GM12874 (cell line): ENCODE measurements at regions not wholly inside any gene's neighbourhood (a gene's known extent, or its start where the extent isn't known, plus 50 kb on each side); places are given as distances from the start of the nearest gene placed in this dataset.

Experiments
- CTCF ChIP-seq: IDR thresholded peaks from 2 replicates; pipeline ENCODE4 v1.5.1; 2011; ENCODE audit warnings: low read depth, mild to moderate bottlenecking, control low read depth, low read length, moderate library complexity; ENCODE audit not compliant: insufficient read depth

- TF ChIP-seq CTCF, result no peak
Measured at GRCh38 chr16:85461814-85462713, 151.1 kb upstream of the GSE1 start.

DNA sequence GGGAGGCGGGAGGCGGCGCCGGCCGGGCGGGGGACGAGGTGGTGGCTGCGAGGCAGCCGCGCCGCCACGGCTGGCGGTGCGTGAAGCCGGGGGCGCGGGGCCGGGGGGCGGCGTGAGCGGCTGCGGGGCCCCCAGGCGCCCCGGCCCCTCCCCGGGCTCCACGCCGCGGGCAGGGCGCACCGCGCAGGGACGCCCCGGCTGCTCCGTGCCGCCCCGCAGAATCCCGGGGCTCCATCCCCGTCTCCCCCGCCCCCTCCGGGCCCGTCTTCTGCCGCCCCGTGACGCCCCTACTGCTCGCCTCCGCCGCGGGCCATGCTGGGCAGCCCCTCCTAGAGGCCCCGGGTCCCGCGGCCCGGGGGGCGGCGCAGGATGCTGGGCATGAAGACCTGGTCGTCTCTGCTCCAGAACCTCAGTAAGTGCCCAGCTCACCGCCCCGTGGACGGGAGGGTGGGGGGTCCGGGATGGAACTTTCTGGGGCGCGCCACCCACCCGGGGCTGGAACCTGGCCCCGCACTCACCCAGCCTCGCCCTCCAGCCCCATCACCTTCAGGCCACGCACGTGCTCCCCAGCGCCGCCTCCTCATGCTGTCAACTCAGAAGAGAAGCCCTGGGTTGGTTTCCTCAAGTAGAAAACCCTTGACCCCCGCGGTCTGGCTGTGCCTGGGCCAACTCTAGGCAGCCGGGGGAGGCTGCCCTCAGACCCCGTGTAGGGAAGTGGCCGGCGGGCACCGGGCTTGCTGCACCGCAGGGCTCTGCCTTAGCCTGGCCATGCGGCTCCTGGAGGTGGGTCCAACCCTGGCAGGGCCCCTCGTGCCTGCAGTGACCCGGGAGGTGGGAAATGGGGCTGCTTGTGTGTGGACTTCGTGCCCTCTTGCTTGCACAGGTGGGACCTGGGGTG lies 150.2 kb upstream of the GSE1 start:
- TF ChIP-seq CTCF, result no peak

GRCh38 chr16:85463672-85464382 lies 149.3 kb upstream of the GSE1 start:
- TF ChIP-seq CTCF, result no peak

DNA sequence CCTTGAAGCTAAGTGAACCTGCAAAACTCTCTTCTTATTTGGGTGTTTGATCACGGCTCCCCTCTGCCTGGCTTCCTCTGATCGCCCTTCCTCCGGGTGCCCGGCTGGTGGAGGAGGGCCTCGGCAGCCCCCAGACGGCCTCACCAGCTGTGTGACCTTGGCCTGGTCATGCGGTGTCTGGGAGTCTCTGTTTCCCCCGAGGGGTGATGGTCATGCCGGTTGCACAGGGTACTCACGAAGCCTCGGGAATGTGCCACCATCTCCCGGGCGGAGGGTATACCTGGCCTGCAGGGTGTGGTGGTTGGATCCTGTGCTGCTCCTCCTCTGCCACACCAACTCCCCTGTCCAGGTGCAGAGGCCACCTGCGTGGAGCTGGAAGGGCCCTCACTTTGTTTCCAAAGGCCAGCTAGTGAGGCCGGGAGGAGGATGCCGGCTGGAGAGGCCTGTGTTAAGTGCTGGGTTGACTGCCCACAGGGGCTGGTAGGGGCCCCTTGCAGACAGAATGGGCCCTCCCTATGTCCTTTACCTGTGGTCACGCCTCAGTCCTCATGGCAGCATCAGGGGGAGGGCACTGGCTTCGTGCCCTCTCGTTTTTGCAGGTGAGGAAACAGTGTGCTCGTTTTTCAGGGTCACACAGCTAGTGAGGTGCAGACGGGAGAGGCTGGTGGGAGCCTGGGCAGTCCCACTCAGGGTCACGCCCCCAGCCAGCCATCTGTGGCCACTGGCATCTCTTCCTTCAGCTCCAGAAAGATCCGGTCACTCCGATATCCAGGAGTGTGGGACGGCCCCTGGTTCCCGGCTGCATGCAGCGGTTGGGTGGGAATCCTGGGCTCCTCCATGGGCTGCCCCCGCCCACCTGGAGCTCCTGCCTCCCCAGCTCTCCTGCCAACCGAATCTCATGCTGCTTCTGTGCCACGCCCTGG lies 148.5 kb upstream of the GSE1 start:
- TF ChIP-seq CTCF, result no peak

- no peak for TF ChIP-seq CTCF
Measured at GRCh38 chr16:85465328-85466303, 147.5 kb upstream of the GSE1 start.

GRCh38 chr16:85466304-85466700 lies 146.8 kb upstream of the GSE1 start:
- TF ChIP-seq CTCF, result no peak
